Kidney (tissue), 13 donors: ENCODE measurements at regions not wholly inside any gene's neighbourhood (a gene's known extent, or its start where the extent isn't known, plus 50 kb on each side); places are given as distances from the start of the nearest gene placed in this dataset.

ENCODE experiments used
- DNase-seq, 5 donors: peaks; one replicate each; pipeline ENCODE4 v3.0.0-alpha.2; 2013 to 2020
- FAIRE-seq: peaks from 2 replicates; lab custom pipeline; 2012; peaks lifted over from hg19 to GRCh38; lab: Jason Lieb, UNC
- H3K27ac ChIP-seq, 2 donors: one replicate each; pipeline ENCODE4 v1.7.0; 2013; ENCODE audit warnings: low read depth in 2 of 2, low read length in 2 of 2, inconsistent platforms in 1 of 2
- H3K27me3 ChIP-seq: one replicate; pipeline ENCODE4 v1.7.1; 2013; ENCODE audit warnings: low read length, inconsistent platforms; ENCODE audit not compliant: control insufficient read depth, insufficient read depth
- H3K36me3 ChIP-seq, 3 donors: one replicate each; pipeline versions ENCODE4 v1.7.0 to v1.7.1; 2013; ENCODE audit warnings: low read length in 3 of 3, control low read depth in 1 of 3, inconsistent platforms in 1 of 3; ENCODE audit not compliant: insufficient read depth in 3 of 3, control insufficient read depth in 2 of 3
- H3K4me1 ChIP-seq, 3 donors: one replicate each; pipeline versions ENCODE4 v1.7.0 to v1.7.1; 2013; ENCODE audit warnings: low read length in 3 of 3, inconsistent platforms in 1 of 3, low read depth in 1 of 3; ENCODE audit not compliant: control insufficient read depth in 2 of 3, insufficient read depth in 2 of 3
- H3K4me3 ChIP-seq, 3 donors: one replicate each; pipeline versions ENCODE4 v1.7.0 to v1.8.1; 2013; ENCODE audit warnings: low read length in 3 of 3, control low read depth in 1 of 3, inconsistent platforms in 1 of 3
- H3K9ac ChIP-seq, 3 donors: one replicate each; pipeline versions ENCODE4 v1.7.0 to v1.7.1; 2013; ENCODE audit warnings: low read length in 3 of 3, control low read depth in 1 of 3, inconsistent platforms in 1 of 3
- H3K9me3 ChIP-seq, 3 donors: one replicate each; pipeline versions ENCODE4 v1.7.0 to v1.7.1; 2013; ENCODE audit warnings: low read length in 3 of 3, control low read depth in 1 of 3, inconsistent platforms in 1 of 3; ENCODE audit not compliant: control insufficient read depth in 2 of 3, insufficient read depth in 1 of 3
- intact Hi-C: fragments of 100-400 bp; cut with DNase I; formaldehyde crosslinking; loops from one replicate; pipeline ENCODE4 v1.11.1; 2022
- TF ChIP-seq, protein P1 (sequence below): IDR thresholded peaks from 3 replicates; pipeline ENCODE4 v1.5.1; 2012; ENCODE audit warnings: mild to moderate bottlenecking, moderate library complexity, borderline replicate concordance; ENCODE audit not compliant: insufficient read depth; ENCODE audit errors: extremely low read depth
- donor health status: control.
- donor health status: control.
- donor health status: control.
- donor health status: control.
- donor health status: control.
- donor health status: DM: yes; HTN: yes; CAD: no.
- donor health status: Normal renal cell carcinoma (clear cell type).

DNA sequence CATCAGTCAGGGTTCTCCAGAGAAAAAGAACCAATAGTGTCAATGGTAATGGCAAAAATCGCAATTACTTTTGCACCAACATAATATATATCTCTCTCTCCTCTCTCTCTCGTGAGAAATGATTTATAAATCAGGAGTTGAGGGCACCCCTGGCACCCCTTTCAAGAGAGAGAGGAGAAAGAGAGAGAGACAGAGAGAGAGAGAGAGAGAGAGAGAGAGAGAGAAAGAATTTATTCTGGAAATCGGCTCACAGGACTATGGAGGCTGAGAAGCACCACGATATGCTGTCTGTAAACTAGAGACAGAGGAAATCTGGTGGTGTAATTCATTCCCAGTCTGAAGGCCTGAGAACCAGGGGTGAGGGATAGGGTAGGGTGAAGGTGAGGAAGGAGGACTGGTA is 201.9 kb upstream of the MAP3K7 start:
- H3K27ac ChIP-seq = no peak overlapping the region
- DNase-seq = no peak
- TF ChIP-seq, protein P1, sequence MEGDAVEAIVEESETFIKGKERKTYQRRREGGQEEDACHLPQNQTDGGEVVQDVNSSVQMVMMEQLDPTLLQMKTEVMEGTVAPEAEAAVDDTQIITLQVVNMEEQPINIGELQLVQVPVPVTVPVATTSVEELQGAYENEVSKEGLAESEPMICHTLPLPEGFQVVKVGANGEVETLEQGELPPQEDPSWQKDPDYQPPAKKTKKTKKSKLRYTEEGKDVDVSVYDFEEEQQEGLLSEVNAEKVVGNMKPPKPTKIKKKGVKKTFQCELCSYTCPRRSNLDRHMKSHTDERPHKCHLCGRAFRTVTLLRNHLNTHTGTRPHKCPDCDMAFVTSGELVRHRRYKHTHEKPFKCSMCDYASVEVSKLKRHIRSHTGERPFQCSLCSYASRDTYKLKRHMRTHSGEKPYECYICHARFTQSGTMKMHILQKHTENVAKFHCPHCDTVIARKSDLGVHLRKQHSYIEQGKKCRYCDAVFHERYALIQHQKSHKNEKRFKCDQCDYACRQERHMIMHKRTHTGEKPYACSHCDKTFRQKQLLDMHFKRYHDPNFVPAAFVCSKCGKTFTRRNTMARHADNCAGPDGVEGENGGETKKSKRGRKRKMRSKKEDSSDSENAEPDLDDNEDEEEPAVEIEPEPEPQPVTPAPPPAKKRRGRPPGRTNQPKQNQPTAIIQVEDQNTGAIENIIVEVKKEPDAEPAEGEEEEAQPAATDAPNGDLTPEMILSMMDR = no peak
- no peaks in the 10 kb centered on the region for H3K4me1 ChIP-seq
- H3K9me3 ChIP-seq = no peaks in the 10 kb centered on the region
- H3K9ac ChIP-seq = no peak overlapping the region
- intact Hi-C loops = no loop called here
- no peaks in the 10 kb centered on the region for H3K36me3 ChIP-seq
- H3K27me3 ChIP-seq = no peaks in the 10 kb centered on the region
- FAIRE-seq = no peak
- H3K4me3 ChIP-seq = no peak overlapping the region

DNA sequence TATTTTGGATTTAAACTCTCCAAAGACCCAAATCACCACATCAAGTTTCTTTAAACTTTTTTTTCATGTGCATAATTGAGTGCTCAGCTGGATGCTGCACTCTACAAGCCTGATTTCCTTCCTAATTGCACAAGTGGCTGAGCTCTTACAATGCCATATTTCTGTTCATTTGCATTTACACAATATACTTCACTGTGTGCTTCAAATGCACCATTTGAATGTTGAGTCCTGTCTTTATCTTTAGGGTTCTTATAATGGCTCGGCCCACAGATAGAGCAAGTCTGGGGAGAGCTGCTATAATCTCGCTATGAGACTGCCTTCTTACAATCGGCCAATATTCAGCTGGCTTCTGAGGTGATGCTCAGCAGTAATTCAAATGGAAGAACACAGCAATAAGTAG is 200.6 kb upstream of the MAP3K7 start:
- Histone ChIP-seq H3K9ac (no peak overlapping the region), H3K27me3 (no peaks in the 10 kb centered on the region), H3K4me1 (no peaks in the 10 kb centered on the region), H3K4me3 (no peak overlapping the region), H3K9me3 (no peaks in the 10 kb centered on the region), H3K36me3 (no peaks in the 10 kb centered on the region), H3K27ac (no peak overlapping the region)
- TF ChIP-seq, protein P1 = no peak
- intact Hi-C loops = no loop called here
- FAIRE-seq (no peak), DNase-seq (no peak)

DNA sequence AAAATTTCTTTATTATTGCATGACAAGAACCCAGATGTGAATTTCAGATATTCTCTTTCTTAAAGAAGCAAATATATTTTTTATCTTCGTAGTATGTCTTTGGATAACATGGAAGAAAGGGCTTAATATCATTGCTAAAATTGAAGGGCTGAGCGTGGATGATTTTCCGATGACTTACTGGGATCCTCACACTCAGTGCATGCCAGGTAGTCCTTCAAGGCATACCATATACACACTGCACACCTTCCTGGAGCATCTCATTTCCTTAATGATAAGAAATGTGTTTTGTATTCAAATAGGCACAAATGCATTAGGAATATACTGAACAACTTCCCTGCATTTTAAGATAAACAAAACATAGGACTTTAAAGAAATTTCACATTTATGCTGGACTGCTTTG is 193.9 kb upstream of the MAP3K7 start:
- intact Hi-C loops = no loop called here
- no peak for DNase-seq
- no peaks in the 10 kb centered on the region for H3K27me3 ChIP-seq
- no peak overlapping the region for H3K9ac ChIP-seq
- H3K4me3 ChIP-seq = no peak overlapping the region
- H3K27ac ChIP-seq = no peak overlapping the region
- FAIRE-seq = no peak
- H3K4me1 ChIP-seq = no peaks in the 10 kb centered on the region
- TF ChIP-seq, protein P1 = no peak
- H3K9me3 ChIP-seq = no peaks in the 10 kb centered on the region
- no peaks in the 10 kb centered on the region for H3K36me3 ChIP-seq

DNA sequence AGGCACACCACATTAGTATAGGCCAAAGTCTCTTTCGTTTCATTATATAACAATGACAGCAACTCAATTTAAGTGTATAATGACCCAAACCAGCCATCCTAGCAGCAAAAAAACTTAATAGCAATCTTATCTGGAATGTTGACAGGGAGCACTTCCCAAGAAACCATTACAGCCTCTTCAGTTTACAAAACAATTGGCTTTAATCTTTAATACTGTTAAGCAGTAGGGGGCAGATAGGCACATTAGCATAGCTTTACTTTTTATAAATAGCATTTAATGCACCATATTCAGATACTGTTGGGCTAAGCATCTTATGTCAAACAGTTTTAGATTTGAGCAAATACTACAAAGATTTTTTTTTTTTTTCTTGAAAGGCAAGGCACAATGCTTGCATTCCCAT is 193.3 kb upstream of the MAP3K7 start:
- intact Hi-C loops = no loop called here

More for the DNA sequence above, 193.3 kb upstream of the MAP3K7 start:
- Histone ChIP-seq H3K36me3 (no peaks in the 10 kb centered on the region), H3K9ac (no peak overlapping the region), H3K27me3 (no peaks in the 10 kb centered on the region), H3K4me1 (no peaks in the 10 kb centered on the region), H3K9me3 (no peaks in the 10 kb centered on the region), H3K27ac (no peak overlapping the region), H3K4me3 (no peak overlapping the region)
- TF ChIP-seq, protein P1 = no peak
- DNase-seq (no peak), FAIRE-seq (no peak)
